ENCODE measurements at regions not wholly inside any gene's neighbourhood (a gene's known extent, or its start where the extent isn't known, plus 50 kb on each side); places are given as distances from the start of the nearest gene placed in this dataset.

DNA sequence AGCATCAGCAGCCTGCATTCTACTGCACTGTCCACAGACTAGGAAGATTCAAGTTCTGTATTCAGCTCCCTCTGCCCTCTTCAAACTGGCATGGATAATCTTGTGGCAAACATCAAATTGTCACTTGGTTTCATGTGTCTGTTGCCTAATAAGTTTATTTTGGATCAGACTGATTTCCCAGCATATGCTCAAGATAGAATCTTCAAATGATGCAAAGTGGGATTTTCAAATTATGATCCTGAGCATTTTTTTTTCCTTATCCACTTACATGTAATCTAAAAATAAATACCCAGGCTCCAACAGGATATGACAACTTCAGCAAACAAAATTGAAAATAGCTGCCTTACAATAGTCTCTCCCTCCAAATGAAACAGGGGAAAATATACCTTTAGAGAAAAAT is 160.9 kb upstream of the VRK2 start:
- DNase-seq (ENCODE audit: low spot score) = no peak
- H3K9me3 Mint-ChIP-seq = no peaks in the 10 kb centered on the region
- no peak overlapping the region for H3K4me3 Mint-ChIP-seq
- H3K27ac Mint-ChIP-seq = no peak overlapping the region
- no peaks in the 10 kb centered on the region for H3K36me3 Mint-ChIP-seq (ENCODE audit: low read depth)
- no peaks in the 10 kb centered on the region for H3K27me3 Mint-ChIP-seq (ENCODE audit: low read depth)
- H3K4me1 Mint-ChIP-seq (ENCODE audit: low read depth) = no peaks in the 10 kb centered on the region

GRCh38 chr2:57886161-57886786 is 160.3 kb upstream of the VRK2 start:
- Mint-ChIP-seq H3K4me1 (ENCODE audit: low read depth) (no peaks in the 10 kb centered on the region), H3K4me3 (no peak overlapping the region), H3K36me3 (ENCODE audit: low read depth) (no peaks in the 10 kb centered on the region), H3K27me3 (ENCODE audit: low read depth) (no peaks in the 10 kb centered on the region), H3K27ac (no peak overlapping the region), H3K9me3 (no peaks in the 10 kb centered on the region)
- no peak for DNase-seq (ENCODE audit: low spot score)

GRCh38 chr2:57888463-57888862 is 158.1 kb upstream of the VRK2 start:
- Mint-ChIP-seq H3K9me3 (no peaks in the 10 kb centered on the region), H3K36me3 (ENCODE audit: low read depth) (no peaks in the 10 kb centered on the region), H3K27ac (no peak overlapping the region), H3K4me1 (ENCODE audit: low read depth) (no peaks in the 10 kb centered on the region), H3K4me3 (no peak overlapping the region), H3K27me3 (ENCODE audit: low read depth) (no peaks in the 10 kb centered on the region)
- DNase-seq (ENCODE audit: low spot score) = no peak

DNA sequence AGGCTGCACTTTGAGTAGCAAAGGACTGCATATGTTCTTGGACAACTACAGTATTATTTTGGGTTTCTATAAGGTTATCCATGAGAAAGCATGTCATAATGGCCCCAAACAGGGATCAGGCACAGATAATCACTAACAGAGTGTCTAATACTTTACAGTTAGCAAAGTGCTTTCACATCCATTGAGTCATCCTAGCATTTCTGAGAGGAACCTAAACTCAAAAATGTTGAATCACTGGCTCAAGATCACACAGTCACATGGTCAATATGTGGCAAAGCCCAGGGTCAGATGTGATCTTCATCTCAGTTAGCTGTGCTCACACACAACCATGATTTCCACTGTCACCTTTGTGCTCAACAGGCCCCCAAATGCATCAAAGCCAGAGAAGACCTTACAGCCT is 156.1 kb upstream of the VRK2 start:
- no peaks in the 10 kb centered on the region for H3K4me1 Mint-ChIP-seq (ENCODE audit: low read depth)
- H3K4me3 Mint-ChIP-seq = no peak overlapping the region
- H3K36me3 Mint-ChIP-seq (ENCODE audit: low read depth) = no peaks in the 10 kb centered on the region
- DNase-seq (ENCODE audit: low spot score) = no peak
- no peak overlapping the region for H3K27ac Mint-ChIP-seq
- H3K9me3 Mint-ChIP-seq = no peaks in the 10 kb centered on the region
- H3K27me3 Mint-ChIP-seq (ENCODE audit: low read depth) = peaks cover 2% of the 10 kb centered on the region

DNA sequence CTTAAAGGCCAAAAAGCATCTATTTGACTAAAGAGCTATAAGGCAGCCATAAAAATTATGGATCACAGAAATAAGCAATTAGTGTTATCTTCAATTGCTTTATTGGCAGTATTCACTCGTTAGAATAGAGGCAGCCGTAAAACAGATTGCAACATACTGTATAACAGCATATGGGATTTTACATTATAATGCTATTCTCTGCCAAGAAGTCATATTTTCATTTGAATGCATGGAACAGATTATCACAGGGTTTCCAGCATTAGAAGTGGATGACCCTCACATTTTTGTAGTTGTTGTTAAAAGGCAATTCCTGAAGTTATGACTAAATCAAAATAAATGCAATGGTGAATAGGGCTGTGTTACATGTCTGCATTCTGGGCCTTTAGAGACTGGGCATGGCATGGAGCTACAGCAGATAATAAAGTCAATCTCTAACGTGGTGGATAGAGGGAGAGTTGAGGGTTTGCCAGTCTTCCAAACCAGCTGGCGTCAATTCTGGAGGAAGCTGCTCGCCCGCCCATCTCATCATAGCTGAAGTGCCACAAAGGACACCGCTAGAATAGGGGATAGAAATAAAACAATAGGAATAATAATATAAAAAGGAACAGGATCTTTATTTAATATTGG is 155.4 kb upstream of the VRK2 start:
- H3K4me3 Mint-ChIP-seq = no peak overlapping the region
- peaks cover 2% of the 10 kb centered on the region for H3K27me3 Mint-ChIP-seq (ENCODE audit: low read depth)
- H3K27ac Mint-ChIP-seq = no peak overlapping the region
- DNase-seq (ENCODE audit: low spot score) = no peak
- no peaks in the 10 kb centered on the region for H3K4me1 Mint-ChIP-seq (ENCODE audit: low read depth)
- H3K36me3 Mint-ChIP-seq (ENCODE audit: low read depth) = no peaks in the 10 kb centered on the region
- H3K9me3 Mint-ChIP-seq = no peaks in the 10 kb centered on the region

- no peaks in the 10 kb centered on the region for H3K9me3 Mint-ChIP-seq
- H3K27me3 Mint-ChIP-seq (ENCODE audit: low read depth) = peaks cover 2% of the 10 kb centered on the region
These were observed 153.7 kb upstream of the VRK2 start for GRCh38 chr2:57892920-57893319.

GRCh38 chr2:57893347-57893746 is 153.3 kb upstream of the VRK2 start:
- H3K9me3 Mint-ChIP-seq = no peaks in the 10 kb centered on the region
- H3K27ac Mint-ChIP-seq = no peak overlapping the region
- peaks cover 2% of the 10 kb centered on the region for H3K27me3 Mint-ChIP-seq (ENCODE audit: low read depth)
- H3K4me1 Mint-ChIP-seq (ENCODE audit: low read depth) = no peaks in the 10 kb centered on the region
- no peak overlapping the region for H3K4me3 Mint-ChIP-seq
- H3K36me3 Mint-ChIP-seq (ENCODE audit: low read depth) = no peaks in the 10 kb centered on the region
- DNase-seq (ENCODE audit: low spot score) = no peak

More at GRCh38 chr2:57892920-57893319, 153.7 kb upstream of the VRK2 start:
- no peak for DNase-seq (ENCODE audit: low spot score)
- Mint-ChIP-seq H3K4me3 (no peak overlapping the region), H3K27ac (no peak overlapping the region), H3K36me3 (ENCODE audit: low read depth) (no peaks in the 10 kb centered on the region), H3K4me1 (ENCODE audit: low read depth) (no peaks in the 10 kb centered on the region)

DNA sequence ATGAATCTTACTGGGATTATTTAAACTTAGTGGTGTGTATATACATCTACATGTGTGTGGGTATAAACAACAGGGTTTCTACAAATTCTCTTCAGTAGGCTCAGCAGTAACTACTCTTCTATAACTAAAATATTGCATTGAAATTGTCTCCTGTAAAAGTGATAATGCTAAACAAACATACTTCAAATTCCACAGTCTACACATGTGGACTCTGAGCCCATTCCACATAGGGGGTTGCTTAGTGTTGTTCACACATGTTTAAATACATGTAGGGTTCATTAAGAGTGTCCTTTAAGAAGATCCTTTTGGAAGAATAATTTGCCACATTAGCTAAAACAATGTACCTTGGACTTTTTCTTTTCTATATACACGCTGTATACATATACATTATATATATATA is 152.8 kb upstream of the VRK2 start:
- peaks cover 2% of the 10 kb centered on the region for H3K27me3 Mint-ChIP-seq (ENCODE audit: low read depth)
- H3K9me3 Mint-ChIP-seq = no peaks in the 10 kb centered on the region
- no peak for DNase-seq (ENCODE audit: low spot score)
- no peak overlapping the region for H3K4me3 Mint-ChIP-seq
- no peaks in the 10 kb centered on the region for H3K36me3 Mint-ChIP-seq (ENCODE audit: low read depth)
- H3K4me1 Mint-ChIP-seq (ENCODE audit: low read depth) = no peaks in the 10 kb centered on the region
- H3K27ac Mint-ChIP-seq = no peak overlapping the region

- Mint-ChIP-seq H3K36me3 (ENCODE audit: low read depth) (no peaks in the 10 kb centered on the region), H3K4me3 (no peak overlapping the region), H3K27me3 (ENCODE audit: low read depth) (peaks cover 5% of the 10 kb centered on the region), H3K9me3 (no peaks in the 10 kb centered on the region), H3K4me1 (ENCODE audit: low read depth) (no peaks in the 10 kb centered on the region), H3K27ac (no peak overlapping the region)
- DNase-seq (ENCODE audit: low spot score) = no peak
These were observed 152.2 kb upstream of the VRK2 start for GRCh38 chr2:57894381-57894780.

GRCh38 chr2:57897920-57898319 is 148.7 kb upstream of the VRK2 start:
- Mint-ChIP-seq H3K9me3 (no peaks in the 10 kb centered on the region), H3K27me3 (ENCODE audit: low read depth) (peaks cover 5% of the 10 kb centered on the region), H3K36me3 (ENCODE audit: low read depth) (no peaks in the 10 kb centered on the region), H3K4me1 (ENCODE audit: low read depth) (no peaks in the 10 kb centered on the region), H3K4me3 (no peak overlapping the region), H3K27ac (no peak overlapping the region)
- no peak for DNase-seq (ENCODE audit: low spot score)

DNA sequence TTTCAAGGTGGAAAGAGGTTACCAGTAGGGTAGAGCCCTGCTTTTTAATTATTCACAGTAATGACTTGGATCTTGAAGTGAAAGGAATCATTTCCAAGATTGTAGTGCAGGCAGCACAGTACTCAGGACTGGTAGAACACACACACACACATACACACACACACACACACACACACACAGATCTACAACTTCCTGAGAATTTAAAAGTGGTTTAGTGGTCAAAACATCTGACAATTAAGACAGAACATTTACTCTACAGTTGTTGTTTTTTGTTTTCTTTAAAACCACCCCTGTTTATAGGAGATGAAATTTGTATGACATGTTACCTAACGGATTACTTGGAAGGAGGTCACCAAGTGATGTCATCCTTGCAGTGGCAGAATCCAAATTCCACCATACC is 146.7 kb upstream of the VRK2 start:
- no peaks in the 10 kb centered on the region for H3K9me3 Mint-ChIP-seq
- H3K4me3 Mint-ChIP-seq = no peak overlapping the region
- no peaks in the 10 kb centered on the region for H3K36me3 Mint-ChIP-seq (ENCODE audit: low read depth)
- H3K27me3 Mint-ChIP-seq (ENCODE audit: low read depth) = peaks cover 3% of the 10 kb centered on the region
- no peak for DNase-seq (ENCODE audit: low spot score)
- no peak overlapping the region for H3K27ac Mint-ChIP-seq
- no peaks in the 10 kb centered on the region for H3K4me1 Mint-ChIP-seq (ENCODE audit: low read depth)

- Mint-ChIP-seq H3K4me1 (ENCODE audit: low read depth) (peaks cover 1% of the 10 kb centered on the region), H3K27me3 (ENCODE audit: low read depth) (peaks cover 5% of the 10 kb centered on the region), H3K27ac (no peak overlapping the region), H3K36me3 (ENCODE audit: low read depth) (no peaks in the 10 kb centered on the region), H3K4me3 (no peak overlapping the region), H3K9me3 (no peaks in the 10 kb centered on the region)
- no peak for DNase-seq (ENCODE audit: low spot score)
These were observed 144.0 kb upstream of the VRK2 start for GRCh38 chr2:57902578-57902977.

DNA sequence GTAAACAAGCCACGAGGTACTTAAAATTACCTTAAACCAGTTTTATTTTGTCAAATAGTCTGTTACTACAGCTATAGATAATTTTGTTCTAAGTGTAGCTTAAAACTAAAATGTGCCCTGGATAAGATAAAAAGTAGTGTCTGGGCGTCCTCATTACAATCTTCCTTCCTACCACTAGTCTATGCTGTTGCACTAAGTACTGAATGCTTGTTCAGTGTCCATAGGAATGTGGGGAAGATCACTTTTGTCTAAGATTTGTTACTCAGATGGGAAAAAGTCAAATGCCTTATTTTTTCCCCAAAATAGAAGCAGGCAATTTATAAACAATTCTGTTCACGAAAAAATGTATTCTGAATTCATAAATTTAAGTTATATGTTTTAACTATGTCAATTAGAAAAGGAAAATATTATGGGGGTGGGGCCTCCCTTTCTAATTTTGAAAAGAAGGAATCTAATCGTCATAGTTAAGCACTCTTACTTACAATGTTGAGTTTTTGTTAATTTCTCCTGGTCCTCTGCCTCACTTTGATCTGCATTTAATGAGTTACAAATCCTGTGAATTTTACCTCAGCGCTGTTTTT is 140.4 kb upstream of the VRK2 start:
- H3K36me3 Mint-ChIP-seq (ENCODE audit: low read depth) = no peaks in the 10 kb centered on the region
- peaks cover 7% of the 10 kb centered on the region for H3K4me1 Mint-ChIP-seq (ENCODE audit: low read depth)
- no peak overlapping the region for H3K4me3 Mint-ChIP-seq
- peaks cover 2% of the 10 kb centered on the region for H3K27me3 Mint-ChIP-seq (ENCODE audit: low read depth)
- no peak overlapping the region for H3K27ac Mint-ChIP-seq
- DNase-seq (ENCODE audit: low spot score) = no peak
- H3K9me3 Mint-ChIP-seq = no peaks in the 10 kb centered on the region

- Mint-ChIP-seq H3K4me1 (ENCODE audit: low read depth) (peaks cover 7% of the 10 kb centered on the region), H3K9me3 (no peaks in the 10 kb centered on the region), H3K36me3 (ENCODE audit: low read depth) (no peaks in the 10 kb centered on the region), H3K27me3 (ENCODE audit: low read depth) (peaks cover 2% of the 10 kb centered on the region), H3K4me3 (no peak overlapping the region), H3K27ac (peak overlapping the region; percentile 11)
- DNase-seq (ENCODE audit: low spot score) = no peak
These were observed 139.2 kb upstream of the VRK2 start for GRCh38 chr2:57907411-57907810.

DNA sequence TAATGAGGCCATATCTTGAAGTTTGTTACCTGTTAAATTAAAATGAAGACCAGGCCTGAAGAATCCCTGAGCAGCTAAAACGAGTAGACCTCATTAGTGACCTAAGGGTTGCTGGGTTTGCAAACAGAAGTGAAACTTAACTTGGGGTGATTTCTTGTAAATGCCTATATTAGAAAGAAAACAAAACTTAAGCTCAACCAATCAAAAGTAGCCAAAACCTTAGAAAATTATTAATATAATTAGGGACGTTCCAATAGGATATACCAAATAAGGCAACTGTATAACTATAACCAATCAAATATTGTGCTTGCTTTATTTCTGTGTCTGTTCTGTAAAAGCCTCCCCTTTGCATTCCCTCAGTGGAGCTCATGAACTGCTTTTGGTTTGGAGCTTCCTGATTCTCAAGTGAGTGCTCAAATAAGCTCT is 137.9 kb upstream of the VRK2 start:
- Mint-ChIP-seq H3K27me3 (ENCODE audit: low read depth) (peaks cover 2% of the 10 kb centered on the region), H3K27ac (peak overlapping the region; percentile 60), H3K9me3 (no peaks in the 10 kb centered on the region), H3K4me3 (no peak overlapping the region), H3K36me3 (ENCODE audit: low read depth) (no peaks in the 10 kb centered on the region), H3K4me1 (ENCODE audit: low read depth) (peaks cover 7% of the 10 kb centered on the region)
- no peak for DNase-seq (ENCODE audit: low spot score)

Measured in T-helper 2 cell treated with Interferon-gamma antibody and Interleukin-4, amounts not matched to agents 5 μg/mL and 100 μg/mL, for 36 hours (primary cell).